ENCODE measurements at regions not wholly inside any gene's neighbourhood (a gene's known extent, or its start where the extent isn't known, plus 50 kb on each side); places are given as distances from the start of the nearest gene placed in this dataset.

DNA sequence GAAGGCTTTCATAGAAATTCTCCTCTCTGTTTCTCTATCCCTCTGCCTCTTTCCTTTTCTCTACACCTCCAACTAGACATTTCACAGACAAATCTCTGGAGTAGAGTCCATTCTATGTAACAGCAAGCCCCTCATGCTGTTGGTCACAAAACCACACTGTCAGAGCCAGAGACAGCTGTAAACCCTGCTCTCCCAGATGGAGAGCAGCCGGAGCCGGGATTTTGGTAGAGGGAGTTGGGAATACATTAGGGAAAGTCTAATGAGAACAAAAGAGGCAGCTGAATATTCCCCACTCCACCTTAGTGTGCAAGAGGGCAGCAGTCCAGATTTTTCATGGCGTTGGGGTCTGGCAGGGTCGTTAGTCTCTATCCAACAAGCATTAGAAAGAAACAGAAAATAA lies 68.3 kb upstream of the EDN1 start:
- TF ChIP-seq ZNF768 (tag by site-specific recombination; IDR thresholded peaks at IDR 0.05) = no peak
- TF ChIP-seq ZNF391 (tag by site-specific recombination; IDR thresholded peaks at IDR 0.05; ENCODE audit: borderline replicate concordance, low read depth) = no peak
- TF ChIP-seq ZNF324 (tag by site-specific recombination; IDR thresholded peaks at IDR 0.05) = no peak
- no peak for TF ChIP-seq BCL11B (tag by site-specific recombination; IDR thresholded peaks at IDR 0.05; ENCODE audit: low read depth)

DNA sequence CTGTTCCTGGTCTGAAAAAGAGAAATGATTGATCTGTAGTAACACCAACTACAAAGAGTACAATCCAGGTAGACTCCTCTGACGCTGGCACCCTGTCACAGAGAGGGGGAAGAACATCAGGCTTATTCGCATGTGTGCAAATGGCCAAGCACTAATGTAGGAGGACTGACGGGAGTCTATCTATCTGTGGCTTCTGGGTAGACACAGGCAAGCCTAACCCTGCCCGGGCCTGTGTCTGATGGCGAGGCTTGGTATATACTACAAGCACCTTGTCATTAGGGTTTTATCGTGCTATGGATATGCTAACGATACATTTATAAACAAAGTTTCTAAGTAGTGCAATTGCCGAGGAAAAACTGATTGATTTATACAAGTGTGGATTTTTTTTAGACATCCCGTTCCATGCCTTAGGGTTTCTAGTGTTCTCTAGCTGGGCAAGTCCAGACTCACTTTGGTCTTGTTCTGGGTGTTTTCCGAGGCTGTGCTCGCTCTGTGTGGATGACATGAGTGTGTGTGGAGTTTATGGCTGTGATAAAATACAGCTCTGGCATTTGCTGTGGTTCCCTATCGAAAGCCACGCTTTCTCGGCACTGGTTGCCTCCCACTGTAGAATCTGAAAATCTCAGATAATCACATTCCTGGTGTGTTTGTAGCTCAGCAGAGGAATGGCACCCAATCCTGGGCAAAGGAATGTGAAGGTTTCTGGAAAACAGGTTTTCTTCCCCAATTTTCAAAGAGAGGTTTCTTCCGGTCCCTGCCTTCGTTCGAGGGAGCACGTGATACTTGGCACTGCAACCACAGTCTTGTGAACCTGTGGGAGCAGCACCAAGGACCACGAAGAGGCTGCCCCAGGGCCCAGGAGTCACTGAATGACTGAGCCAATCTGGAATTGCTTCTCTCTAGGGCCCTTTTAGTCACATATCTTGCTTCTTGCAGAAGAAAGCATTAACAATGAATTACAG lies 67.5 kb upstream of the EDN1 start:
- TF ChIP-seq ZNF214 (tag by site-specific recombination; IDR thresholded peaks at IDR 0.05; ENCODE audit: borderline replicate concordance) (no peak), ZNF658 (tag by site-specific recombination; IDR thresholded peaks at IDR 0.05) (no peak), EGR2 (tag by site-specific recombination; IDR thresholded peaks at IDR 0.05; ENCODE audit: low read depth) (no peak), KLF8 (tag by site-specific recombination; IDR thresholded peaks at IDR 0.05) (no peak), PRDM1 (tag by site-specific recombination; IDR thresholded peaks at IDR 0.05) (no peak), GLI2 (tag by site-specific recombination; IDR thresholded peaks at IDR 0.05; ENCODE audit: borderline replicate concordance, low read depth) (no peak), SCRT1 (tag by site-specific recombination; IDR thresholded peaks at IDR 0.05; ENCODE audit: borderline replicate concordance) (no peak), ZNF623 (tag by site-specific recombination; IDR thresholded peaks at IDR 0.05) (no peak), ZFP69B (tag by site-specific recombination; IDR thresholded peaks at IDR 0.05) (no peak), HOXC10 (CRISPR knock-in tag; IDR thresholded peaks at IDR 0.05) (no peak), ZFHX2 (tag by site-specific recombination; conservative IDR thresholded peaks at IDR 0.05) (no peak), MYNN (tag by site-specific recombination; IDR thresholded peaks at IDR 0.05; ENCODE audit: borderline replicate concordance) (no peak)
- TF ChIP-seq, protein P1, sequence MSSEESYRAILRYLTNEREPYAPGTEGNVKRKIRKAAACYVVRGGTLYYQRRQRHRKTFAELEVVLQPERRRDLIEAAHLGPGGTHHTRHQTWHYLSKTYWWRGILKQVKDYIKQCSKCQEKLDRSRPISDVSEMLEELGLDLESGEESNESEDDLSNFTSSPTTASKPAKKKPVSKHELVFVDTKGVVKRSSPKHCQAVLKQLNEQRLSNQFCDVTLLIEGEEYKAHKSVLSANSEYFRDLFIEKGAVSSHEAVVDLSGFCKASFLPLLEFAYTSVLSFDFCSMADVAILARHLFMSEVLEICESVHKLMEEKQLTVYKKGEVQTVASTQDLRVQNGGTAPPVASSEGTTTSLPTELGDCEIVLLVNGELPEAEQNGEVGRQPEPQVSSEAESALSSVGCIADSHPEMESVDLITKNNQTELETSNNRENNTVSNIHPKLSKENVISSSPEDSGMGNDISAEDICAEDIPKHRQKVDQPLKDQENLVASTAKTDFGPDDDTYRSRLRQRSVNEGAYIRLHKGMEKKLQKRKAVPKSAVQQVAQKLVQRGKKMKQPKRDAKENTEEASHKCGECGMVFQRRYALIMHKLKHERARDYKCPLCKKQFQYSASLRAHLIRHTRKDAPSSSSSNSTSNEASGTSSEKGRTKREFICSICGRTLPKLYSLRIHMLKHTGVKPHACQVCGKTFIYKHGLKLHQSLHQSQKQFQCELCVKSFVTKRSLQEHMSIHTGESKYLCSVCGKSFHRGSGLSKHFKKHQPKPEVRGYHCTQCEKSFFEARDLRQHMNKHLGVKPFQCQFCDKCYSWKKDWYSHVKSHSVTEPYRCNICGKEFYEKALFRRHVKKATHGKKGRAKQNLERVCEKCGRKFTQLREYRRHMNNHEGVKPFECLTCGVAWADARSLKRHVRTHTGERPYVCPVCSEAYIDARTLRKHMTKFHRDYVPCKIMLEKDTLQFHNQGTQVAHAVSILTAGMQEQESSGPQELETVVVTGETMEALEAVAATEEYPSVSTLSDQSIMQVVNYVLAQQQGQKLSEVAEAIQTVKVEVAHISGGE (tag by site-specific recombination; conservative IDR thresholded peaks at IDR 0.05; ENCODE audit: low read depth) = no peak
- Histone ChIP-seq H3K4me1 (ENCODE audit: control insufficient read depth, insufficient read depth, low read length) (no peaks in the 10 kb centered on the region), H3K4me3 (ENCODE audit: low read depth, low read length) (no peak overlapping the region), H3K9me3 (ENCODE audit: control insufficient read depth, insufficient read depth, low read depth, low read length) (no peaks in the 10 kb centered on the region), H3K36me3 (ENCODE audit: control insufficient read depth in 2 of 2, insufficient read depth in 1 of 2, low read length in 2 of 2) (no peaks in the 10 kb centered on the region), H3K27ac (ENCODE audit: extremely low read depth, low read depth, low read length) (no peak overlapping the region)
- ChIA-PET POLR2A (no interaction called here), CTCF (interaction anchor here (1.0 to 1.5 kb wide), 2 partner anchors 10 to 68 kb away, joined by 5 to 9 read pairs; partner anchors contain the start of gene EDN1)

More for the DNA sequence above, 68.3 kb upstream of the EDN1 start:
- H3K9me3 ChIP-seq (ENCODE audit: control insufficient read depth, insufficient read depth, low read depth, low read length) = no peaks in the 10 kb centered on the region
- ChIA-PET POLR2A (interaction anchor here (0.6 kb wide), 1 partner anchor 1020 kb away, joined by 3 read pairs; no protein-coding TSS in a partner anchor), CTCF (interaction anchor here (0.6 to 1.1 kb wide), 5 partner anchors 11 to 566 kb away, joined by 3 to 4 read pairs (median 4); no protein-coding TSS in a partner anchor)
- no peaks in the 10 kb centered on the region for H3K4me1 ChIP-seq (ENCODE audit: control insufficient read depth, insufficient read depth, low read length)
- no peak overlapping the region for H3K4me3 ChIP-seq (ENCODE audit: low read depth, low read length)
- H3K27ac ChIP-seq (ENCODE audit: extremely low read depth, low read depth, low read length) = no peak overlapping the region
- no peaks in the 10 kb centered on the region for H3K36me3 ChIP-seq (ENCODE audit: control insufficient read depth in 2 of 2, insufficient read depth in 1 of 2, low read length in 2 of 2)

DNA sequence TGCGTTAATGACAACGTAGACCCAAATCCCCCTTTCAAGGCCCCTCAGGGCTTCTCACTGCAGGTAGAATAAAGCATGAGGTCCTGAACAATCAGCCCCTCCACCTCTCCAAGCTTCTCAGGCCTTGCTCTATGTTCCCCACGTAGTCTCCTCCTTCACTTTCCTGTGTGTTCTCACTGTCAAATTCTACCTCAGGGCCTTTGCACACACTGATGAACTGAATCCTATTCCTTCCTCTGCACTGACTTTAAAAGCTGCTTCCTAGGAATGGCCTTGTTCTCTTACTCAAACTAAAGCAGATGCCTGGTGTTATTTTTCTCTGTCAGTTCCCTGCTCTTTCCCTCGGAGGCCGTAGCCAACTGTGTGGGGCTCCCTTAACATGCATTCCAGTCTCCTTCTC lies 66.8 kb upstream of the EDN1 start:
- no peaks in the 10 kb centered on the region for H3K9me3 ChIP-seq (ENCODE audit: control insufficient read depth, insufficient read depth, low read depth, low read length)
- ChIA-PET POLR2A (no interaction called here), CTCF (interaction anchor here (1.0 to 1.5 kb wide), 2 partner anchors 9 to 67 kb away, joined by 5 to 9 read pairs; partner anchors contain the start of gene EDN1)
- H3K4me3 ChIP-seq (ENCODE audit: low read depth, low read length) = no peak overlapping the region
- no peak overlapping the region for H3K27ac ChIP-seq (ENCODE audit: extremely low read depth, low read depth, low read length)
- H3K36me3 ChIP-seq (ENCODE audit: control insufficient read depth in 2 of 2, insufficient read depth in 1 of 2, low read length in 2 of 2) = no peaks in the 10 kb centered on the region
- peak; percentile 74 for TF ChIP-seq ZNF623 (tag by site-specific recombination; IDR thresholded peaks at IDR 0.05)
- TF ChIP-seq, protein P2, sequence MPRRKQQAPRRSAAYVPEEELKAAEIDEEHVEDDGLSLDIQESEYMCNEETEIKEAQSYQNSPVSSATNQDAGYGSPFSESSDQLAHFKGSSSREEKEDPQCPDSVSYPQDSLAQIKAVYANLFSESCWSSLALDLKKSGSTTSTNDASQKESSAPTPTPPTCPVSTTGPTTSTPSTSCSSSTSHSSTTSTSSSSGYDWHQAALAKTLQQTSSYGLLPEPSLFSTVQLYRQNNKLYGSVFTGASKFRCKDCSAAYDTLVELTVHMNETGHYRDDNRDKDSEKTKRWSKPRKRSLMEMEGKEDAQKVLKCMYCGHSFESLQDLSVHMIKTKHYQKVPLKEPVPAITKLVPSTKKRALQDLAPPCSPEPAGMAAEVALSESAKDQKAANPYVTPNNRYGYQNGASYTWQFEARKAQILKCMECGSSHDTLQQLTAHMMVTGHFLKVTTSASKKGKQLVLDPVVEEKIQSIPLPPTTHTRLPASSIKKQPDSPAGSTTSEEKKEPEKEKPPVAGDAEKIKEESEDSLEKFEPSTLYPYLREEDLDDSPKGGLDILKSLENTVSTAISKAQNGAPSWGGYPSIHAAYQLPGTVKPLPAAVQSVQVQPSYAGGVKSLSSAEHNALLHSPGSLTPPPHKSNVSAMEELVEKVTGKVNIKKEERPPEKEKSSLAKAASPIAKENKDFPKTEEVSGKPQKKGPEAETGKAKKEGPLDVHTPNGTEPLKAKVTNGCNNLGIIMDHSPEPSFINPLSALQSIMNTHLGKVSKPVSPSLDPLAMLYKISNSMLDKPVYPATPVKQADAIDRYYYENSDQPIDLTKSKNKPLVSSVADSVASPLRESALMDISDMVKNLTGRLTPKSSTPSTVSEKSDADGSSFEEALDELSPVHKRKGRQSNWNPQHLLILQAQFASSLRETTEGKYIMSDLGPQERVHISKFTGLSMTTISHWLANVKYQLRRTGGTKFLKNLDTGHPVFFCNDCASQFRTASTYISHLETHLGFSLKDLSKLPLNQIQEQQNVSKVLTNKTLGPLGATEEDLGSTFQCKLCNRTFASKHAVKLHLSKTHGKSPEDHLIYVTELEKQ (tag by site-specific recombination; IDR thresholded peaks at IDR 0.05; ENCODE audit: borderline replicate concordance) = no peak
- H3K4me1 ChIP-seq (ENCODE audit: control insufficient read depth, insufficient read depth, low read length) = no peaks in the 10 kb centered on the region

All from HEK293 (cell line).